AG08396 (cell line): ENCODE measurements at regions not wholly inside any gene's neighbourhood (a gene's known extent, or its start where the extent isn't known, plus 50 kb on each side); places are given as distances from the start of the nearest gene placed in this dataset.

Experiments
- DNase-seq: peaks from one replicate; pipeline ENCODE4 v3.0.0; 2012; ENCODE audit warnings: low spot score, mixed read lengths

DNA sequence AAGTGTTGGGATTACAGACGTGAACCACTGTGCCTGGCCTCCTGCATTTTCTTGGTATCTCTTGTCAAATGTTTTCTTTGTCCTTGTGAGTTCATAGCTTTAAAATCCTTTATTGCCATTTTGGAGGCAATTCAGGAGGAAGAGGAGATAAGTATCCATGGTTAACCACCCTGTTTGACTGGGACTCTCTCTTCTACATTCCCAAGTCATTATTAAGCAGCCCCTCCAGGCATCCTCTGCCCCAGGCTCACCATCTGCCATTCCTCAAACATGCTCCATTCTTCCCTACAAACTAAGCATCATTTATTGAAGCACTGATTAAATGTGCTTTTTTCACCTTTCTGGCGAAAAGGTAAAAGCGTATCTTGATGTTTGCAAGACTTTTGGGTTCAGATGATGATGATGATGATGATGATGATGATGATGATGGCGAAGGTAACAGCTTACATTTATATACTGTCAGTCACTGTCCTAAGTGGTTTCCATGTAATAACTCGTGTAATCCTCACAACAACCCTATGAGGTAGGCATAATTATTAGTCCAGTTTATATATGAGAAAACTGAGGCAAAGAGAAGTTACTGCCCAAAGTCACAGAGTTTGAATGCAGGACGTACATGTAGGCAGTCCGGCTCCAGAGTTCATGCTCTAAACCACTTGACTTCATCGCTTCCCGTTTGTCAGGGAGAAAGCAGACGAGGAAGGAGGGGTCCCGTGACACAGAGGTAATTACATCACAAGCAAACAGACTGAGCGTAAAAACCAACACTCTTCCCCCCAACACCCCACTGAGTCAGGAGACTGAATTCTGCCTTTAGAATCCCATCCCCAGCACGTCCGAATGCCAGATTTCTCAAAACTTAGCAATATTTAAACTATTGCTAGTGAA, 69.7 kb upstream of the ACKR3 start:
- no peak for DNase-seq

DNA sequence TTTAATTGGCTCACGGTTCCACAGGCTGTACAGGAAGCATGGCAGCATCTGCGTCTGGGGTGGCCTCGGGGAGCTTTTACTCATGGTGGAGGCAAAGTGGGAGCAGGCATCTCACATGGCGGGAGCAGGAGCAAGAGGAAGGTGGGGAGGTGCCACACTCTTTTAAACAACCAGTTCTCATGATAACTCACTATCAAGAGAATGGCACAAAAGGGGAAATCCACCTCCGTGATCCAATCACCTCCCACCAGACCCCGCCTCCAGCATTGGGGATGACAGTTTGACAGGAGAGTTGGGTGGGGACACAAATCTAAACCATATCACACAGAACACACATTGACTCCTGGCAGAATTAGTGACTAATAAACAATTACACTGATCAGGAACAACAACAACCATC, 68.6 kb upstream of the ACKR3 start:
- no peak for DNase-seq

- no peak for DNase-seq
Observed at GRCh38 chr2:236501531-236501930, 68.1 kb upstream of the ACKR3 start.

DNA sequence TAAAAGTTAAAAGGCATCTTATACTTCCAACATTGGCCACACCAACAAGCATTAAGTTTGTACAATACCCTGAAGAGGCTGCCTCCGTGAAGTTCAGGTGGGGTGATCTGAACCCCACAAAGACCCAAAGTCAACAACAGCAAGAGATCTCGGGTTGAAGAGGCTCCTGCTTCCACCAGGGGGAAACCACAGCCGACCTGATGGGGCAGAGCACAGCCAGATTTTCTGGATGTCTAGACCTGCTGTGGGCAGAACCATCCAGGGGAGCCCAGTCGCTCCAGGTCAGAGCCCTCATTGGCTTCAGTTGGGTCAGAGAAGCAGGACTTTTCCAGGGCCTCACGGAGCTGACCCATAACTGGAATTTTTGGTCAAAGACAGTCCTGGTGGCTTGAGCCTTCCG, 66.5 kb upstream of the ACKR3 start:
- no peak for DNase-seq

- DNase-seq, result no peak
Observed at GRCh38 chr2:236503583-236503982, 66.0 kb upstream of the ACKR3 start.

DNA sequence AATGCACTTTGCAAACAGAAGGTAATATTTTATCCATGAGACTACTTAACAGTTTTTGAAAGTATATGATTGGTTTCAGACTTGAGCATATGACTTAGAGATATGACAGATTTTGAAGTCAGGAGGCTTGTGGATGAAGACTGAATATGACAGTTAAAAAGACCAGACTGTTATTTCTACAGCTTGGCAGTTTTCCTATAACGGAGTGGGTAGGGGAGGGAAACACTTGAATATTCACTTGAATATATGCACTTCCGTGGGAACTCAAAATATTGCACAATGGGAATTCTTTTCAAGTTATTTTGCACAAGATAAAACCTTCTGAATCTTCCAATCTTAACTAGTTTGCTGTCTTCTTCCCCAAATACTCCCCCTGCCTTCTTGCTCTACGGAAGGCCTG, 64.6 kb upstream of the ACKR3 start:
- DNase-seq, result no peak

DNA sequence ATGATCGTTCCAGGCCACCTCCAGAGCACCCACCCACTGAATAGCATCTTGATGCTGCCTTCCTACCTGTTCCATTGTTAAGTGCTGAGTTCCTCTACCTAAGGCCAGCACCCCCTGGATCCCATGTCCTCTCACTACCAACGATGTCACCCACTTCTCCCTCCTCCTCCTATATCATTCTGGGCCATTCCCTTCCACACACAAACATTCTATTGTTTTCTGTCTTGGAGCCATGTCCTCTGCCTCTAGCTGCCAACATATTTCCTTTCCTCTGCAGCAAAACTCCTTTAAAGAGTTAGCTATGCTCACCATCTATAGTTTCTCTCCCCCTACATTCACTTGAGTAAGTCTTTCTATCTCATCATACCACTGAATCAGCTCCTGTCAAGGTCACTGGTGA, 64.0 kb upstream of the ACKR3 start:
- no peak for DNase-seq

DNA sequence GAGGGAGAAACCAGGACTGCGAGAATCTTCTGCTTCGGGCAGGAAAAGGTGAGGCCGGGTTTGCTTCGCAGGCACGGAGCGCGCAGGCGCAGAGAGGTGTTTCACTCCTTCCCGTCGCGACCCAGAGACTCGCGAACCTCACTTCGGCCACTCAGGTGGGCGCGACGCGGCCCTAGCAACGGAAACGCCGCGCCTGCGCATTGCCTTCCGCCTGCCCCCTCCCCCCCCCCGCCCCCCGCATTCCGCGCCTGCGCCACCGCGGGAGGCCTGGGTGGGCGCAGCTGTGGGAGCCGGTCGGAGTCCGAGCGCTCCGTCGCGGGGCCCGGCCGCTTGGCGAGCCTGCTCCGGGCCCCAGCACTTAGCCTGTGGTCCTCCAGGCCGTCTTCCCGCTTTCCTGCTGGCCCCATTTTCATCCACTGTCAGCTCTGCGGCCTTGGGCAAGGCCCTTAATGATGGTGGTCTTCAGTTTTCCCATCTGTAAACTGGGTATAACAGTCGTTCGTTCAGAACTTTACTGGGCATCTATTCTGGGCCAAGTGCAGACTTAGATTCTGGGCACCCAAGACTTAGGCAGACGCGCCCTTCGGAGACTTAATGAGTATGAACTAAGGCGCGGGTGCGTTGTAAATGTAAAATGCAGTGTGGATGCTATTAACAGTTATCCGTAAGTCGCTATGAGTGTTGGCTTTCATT, 62.1 kb upstream of the ACKR3 start:
- peak; percentile 32 for DNase-seq

DNA sequence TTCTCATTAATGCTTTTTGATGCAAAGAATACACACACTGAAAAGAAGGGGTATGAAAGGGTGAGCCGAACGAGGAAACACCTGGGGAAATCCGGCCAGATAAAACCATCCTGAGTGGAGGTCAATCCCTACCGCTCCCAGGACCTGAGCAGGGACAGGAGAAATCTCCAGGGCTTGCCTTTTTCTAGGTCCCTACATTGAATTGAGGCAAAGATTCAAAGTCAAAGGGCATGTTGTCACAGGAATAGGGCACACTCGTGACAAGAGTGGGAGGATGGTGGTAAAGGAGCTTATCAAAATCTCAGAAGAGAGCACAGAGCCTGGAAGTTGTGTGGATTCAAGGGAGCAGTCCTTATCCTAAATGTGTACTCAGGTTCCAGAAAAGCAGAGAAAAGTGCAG, 61.2 kb upstream of the ACKR3 start:
- no peak for DNase-seq

GRCh38 chr2:236510034-236510433, 59.6 kb upstream of the ACKR3 start:
- DNase-seq, result no peak

GRCh38 chr2:236511266-236511665, 58.4 kb upstream of the ACKR3 start:
- no peak for DNase-seq

DNA sequence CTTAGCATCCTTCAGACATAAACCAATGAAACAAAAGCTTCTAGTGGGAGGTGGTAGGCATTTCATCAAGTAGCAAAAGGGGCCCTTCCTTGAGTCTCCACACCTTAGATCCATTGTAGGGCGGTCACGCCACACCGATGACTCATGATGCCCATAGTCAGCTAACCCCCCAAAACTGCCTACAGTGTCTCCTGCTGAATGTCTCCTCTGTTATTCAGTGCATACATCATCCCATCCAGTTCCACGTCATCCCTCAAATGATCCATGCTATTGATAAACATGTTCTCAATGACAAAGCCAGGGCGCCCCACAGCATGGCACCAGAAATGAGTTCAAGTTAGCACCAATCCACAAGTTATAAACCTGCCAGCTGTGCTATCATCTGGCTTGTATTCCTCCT, 57.4 kb upstream of the ACKR3 start:
- DNase-seq, result no peak

DNA sequence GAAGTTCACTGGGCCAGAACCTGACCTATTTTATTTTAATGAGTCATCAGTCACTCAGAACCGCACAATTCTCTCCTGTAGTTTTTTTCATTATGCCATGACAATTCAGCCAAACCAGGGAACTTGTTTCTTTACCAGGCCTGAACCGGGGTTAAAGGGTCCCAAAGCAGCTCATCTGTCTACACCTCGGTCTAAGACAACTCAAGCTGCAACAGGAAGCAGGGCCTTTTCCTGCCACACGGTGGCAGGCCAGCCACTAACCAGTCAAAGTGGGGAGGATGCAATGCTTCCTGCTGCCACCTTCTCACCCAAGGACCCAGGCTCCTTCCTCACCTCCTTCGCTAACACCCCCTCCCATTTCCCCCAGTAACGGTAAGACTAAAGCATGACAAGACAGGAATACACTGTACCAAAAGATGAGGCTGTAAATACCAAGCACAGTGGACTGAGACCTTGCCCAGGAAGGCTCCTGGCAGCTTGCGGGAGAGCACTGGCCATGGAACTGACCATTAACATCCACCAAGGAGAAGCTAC, 56.7 kb upstream of the ACKR3 start:
- peak; percentile 70 for DNase-seq

- DNase-seq, result no peak
Observed at GRCh38 chr2:236513956-236514355, 55.7 kb upstream of the ACKR3 start.

- DNase-seq, result no peak
Observed at GRCh38 chr2:236516708-236517107, 52.9 kb upstream of the ACKR3 start.

DNA sequence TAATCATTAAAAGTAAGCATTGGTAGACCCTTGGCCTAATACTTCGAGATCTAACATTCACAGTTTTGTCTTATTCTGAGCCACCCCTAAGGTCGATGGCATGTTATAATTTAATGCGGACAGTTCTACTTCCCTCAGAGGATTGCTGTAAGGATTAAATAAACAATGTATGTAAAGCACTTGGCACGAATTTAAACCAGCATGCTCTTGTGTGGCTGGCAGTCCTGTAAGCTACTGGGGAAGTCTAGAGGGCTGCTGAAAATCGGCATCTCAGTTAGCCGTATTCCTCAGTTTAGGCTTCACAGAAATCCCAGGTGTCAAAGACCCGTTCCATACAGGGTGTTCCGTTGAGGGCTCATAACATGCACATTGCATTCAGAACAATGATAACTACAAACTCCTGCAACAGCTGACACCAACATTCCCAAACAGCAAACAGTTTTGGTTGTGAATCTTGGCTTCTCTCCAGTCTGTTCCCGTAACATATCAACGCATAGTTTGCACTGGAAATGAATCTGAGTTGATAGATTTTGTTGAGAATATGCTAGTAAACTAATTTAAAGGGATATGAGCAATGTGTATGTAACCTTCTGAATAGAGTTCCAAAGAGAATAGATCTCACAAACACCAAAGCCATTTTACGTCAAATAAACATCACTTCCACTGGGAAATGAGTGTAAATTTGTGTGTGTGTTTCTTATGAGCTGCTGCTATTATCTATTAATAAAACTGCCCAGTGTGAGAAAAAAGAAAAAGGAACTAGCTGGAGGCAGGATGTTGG, 52.2 kb upstream of the ACKR3 start:
- no peak for DNase-seq
